Left ventricle myocardium inferior (tissue), 1 donor: ENCODE measurements at regions not wholly inside any gene's neighbourhood (a gene's known extent, or its start where the extent isn't known, plus 50 kb on each side); places are given as distances from the start of the nearest gene placed in this dataset.

Source experiments
- DNase-seq: peaks from one replicate; pipeline ENCODE4 v3.0.0-alpha.2; 2020
- H3K27ac ChIP-seq: fragments of 200-600 bp; replicated peaks from 2 replicates; pipeline ENCODE4 v1.8.0; 2021
- H3K27me3 ChIP-seq: fragments of 200-600 bp; 2 replicates; pipeline ENCODE4 v1.8.0; 2021; ENCODE audit warnings: low read depth
- H3K36me3 ChIP-seq: fragments of 200-600 bp; 2 replicates; pipeline ENCODE4 v1.8.0; 2021
- H3K4me1 ChIP-seq: fragments of 200-600 bp; 2 replicates; pipeline ENCODE4 v1.8.0; 2021
- H3K4me3 ChIP-seq: fragments of 200-600 bp; 2 replicates; pipeline ENCODE4 v1.8.0; 2021; ENCODE audit warnings: mild to moderate bottlenecking, moderate library complexity
- H3K9me3 ChIP-seq: fragments of 200-600 bp; replicated peaks from 2 replicates; pipeline ENCODE4 v1.8.0; 2021
- intact Hi-C: fragments of 100-400 bp; cut with micrococcal nuclease; formaldehyde crosslinking; loops from one replicate; pipeline ENCODE4 v1.11.0; 2022
- TF ChIP-seq, protein P1 (sequence below): fragments of 200-600 bp; IDR thresholded peaks from 2 replicates; pipeline ENCODE4 v1.8.0; 2021; ENCODE audit warnings: antibody characterized with exemption, mild to moderate bottlenecking, borderline replicate concordance
- donor health status: DM: no; HTN: yes; CAD: no; lungs with severe emphysema.

GRCh38 chr11:25529572-25529971 lies 802.4 kb upstream of the ANO3 start:
- Histone ChIP-seq H3K4me1 (no peaks in the 10 kb centered on the region), H3K4me3 (no peak overlapping the region), H3K27me3 (no peaks in the 10 kb centered on the region), H3K36me3 (no peaks in the 10 kb centered on the region), H3K27ac (no peak overlapping the region), H3K9me3 (no peaks in the 10 kb centered on the region)
- TF ChIP-seq, protein P1, sequence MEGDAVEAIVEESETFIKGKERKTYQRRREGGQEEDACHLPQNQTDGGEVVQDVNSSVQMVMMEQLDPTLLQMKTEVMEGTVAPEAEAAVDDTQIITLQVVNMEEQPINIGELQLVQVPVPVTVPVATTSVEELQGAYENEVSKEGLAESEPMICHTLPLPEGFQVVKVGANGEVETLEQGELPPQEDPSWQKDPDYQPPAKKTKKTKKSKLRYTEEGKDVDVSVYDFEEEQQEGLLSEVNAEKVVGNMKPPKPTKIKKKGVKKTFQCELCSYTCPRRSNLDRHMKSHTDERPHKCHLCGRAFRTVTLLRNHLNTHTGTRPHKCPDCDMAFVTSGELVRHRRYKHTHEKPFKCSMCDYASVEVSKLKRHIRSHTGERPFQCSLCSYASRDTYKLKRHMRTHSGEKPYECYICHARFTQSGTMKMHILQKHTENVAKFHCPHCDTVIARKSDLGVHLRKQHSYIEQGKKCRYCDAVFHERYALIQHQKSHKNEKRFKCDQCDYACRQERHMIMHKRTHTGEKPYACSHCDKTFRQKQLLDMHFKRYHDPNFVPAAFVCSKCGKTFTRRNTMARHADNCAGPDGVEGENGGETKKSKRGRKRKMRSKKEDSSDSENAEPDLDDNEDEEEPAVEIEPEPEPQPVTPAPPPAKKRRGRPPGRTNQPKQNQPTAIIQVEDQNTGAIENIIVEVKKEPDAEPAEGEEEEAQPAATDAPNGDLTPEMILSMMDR = no peak
- intact Hi-C loops = no loop called here
- DNase-seq = no peak

DNA sequence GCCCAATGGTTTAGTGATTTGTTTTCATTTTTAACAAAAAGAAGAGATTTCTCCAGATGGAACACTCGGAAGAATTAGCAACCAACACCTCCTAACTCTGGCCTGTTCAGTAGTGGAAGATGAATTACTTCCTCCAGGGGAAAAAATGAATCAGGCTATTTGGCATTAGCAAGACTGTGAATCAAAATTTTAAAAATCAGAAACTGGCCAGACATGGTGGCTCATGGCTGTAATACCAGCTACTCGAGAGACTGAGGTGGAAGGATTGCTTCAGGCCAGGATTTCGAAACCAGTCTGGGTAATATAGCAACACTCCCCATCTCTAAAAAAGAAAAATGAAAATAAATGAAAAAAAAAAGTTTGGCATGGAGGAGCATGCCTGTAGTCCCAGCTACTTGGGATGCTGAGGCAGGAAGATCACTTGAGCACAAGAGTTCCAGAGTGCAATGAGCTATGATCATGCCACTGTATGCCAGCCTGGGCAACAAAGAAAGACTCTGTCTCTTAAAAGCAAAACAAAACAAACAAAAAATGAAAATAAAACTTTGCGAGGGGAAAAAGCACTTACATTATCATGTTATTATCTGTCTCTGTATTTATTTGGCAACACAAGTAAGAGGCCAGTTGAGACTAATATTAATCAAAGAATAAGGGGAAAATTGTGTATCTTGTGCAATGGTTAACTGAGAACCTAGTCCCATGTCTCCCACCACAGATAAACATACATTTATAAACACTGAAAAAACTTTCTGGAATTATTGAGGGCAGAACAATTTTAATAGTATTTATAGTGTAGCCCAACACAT lies 796.3 kb upstream of the ANO3 start:
- intact Hi-C loops = no loop called here
- TF ChIP-seq, protein P1 = no peak

GRCh38 chr11:25536289-25536688 lies 795.6 kb upstream of the ANO3 start:
- Histone ChIP-seq H3K4me1 (no peaks in the 10 kb centered on the region), H3K9me3 (no peaks in the 10 kb centered on the region), H3K4me3 (no peak overlapping the region), H3K36me3 (no peaks in the 10 kb centered on the region), H3K27ac (no peak overlapping the region), H3K27me3 (no peaks in the 10 kb centered on the region)
- intact Hi-C loops = no loop called here
- TF ChIP-seq, protein P1 = no peak
- DNase-seq = no peak

More for the DNA sequence above, 796.3 kb upstream of the ANO3 start:
- no peaks in the 10 kb centered on the region for H3K36me3 ChIP-seq
- no peaks in the 10 kb centered on the region for H3K9me3 ChIP-seq
- H3K4me3 ChIP-seq = no peak overlapping the region
- H3K27me3 ChIP-seq = no peaks in the 10 kb centered on the region
- no peaks in the 10 kb centered on the region for H3K4me1 ChIP-seq
- DNase-seq = no peak
- H3K27ac ChIP-seq = peak overlapping the region; percentile 33

- TF ChIP-seq, protein P1 = no peak
- H3K36me3 ChIP-seq = no peaks in the 10 kb centered on the region
- H3K4me1 ChIP-seq = no peaks in the 10 kb centered on the region
- intact Hi-C loops = no loop called here
- H3K27ac ChIP-seq = no peak overlapping the region
- H3K27me3 ChIP-seq = no peaks in the 10 kb centered on the region
- H3K9me3 ChIP-seq = no peaks in the 10 kb centered on the region
- DNase-seq = no peak
- no peak overlapping the region for H3K4me3 ChIP-seq
Measured at GRCh38 chr11:25537393-25537792, 794.5 kb upstream of the ANO3 start.

GRCh38 chr11:25547292-25547691 lies 784.6 kb upstream of the ANO3 start:
- intact Hi-C loops = no loop called here
- no peaks in the 10 kb centered on the region for H3K9me3 ChIP-seq

More at GRCh38 chr11:25547292-25547691, 784.6 kb upstream of the ANO3 start:
- H3K27ac ChIP-seq = no peak overlapping the region
- no peaks in the 10 kb centered on the region for H3K36me3 ChIP-seq
- H3K4me1 ChIP-seq = no peaks in the 10 kb centered on the region
- H3K4me3 ChIP-seq = no peak overlapping the region
- no peak for DNase-seq
- H3K27me3 ChIP-seq = no peaks in the 10 kb centered on the region
- TF ChIP-seq, protein P1 = no peak
